ENCODE measurements at regions not wholly inside any gene's neighbourhood (a gene's known extent, or its start where the extent isn't known, plus 50 kb on each side); places are given as distances from the start of the nearest gene placed in this dataset.

GRCh38 chr20:20946122-20946759, 159.9 kb downstream of the LINC00237 start:
- TF ChIP-seq CTCF (IDR thresholded peaks at IDR 0.05) (no peak), POLR2A (IDR thresholded peaks at IDR 0.05) (no peak)

All from thyroid gland (tissue), 4 donors.